ENCODE measurements at regions not wholly inside any gene's neighbourhood (a gene's known extent, or its start where the extent isn't known, plus 50 kb on each side); places are given as distances from the start of the nearest gene placed in this dataset.

DNA sequence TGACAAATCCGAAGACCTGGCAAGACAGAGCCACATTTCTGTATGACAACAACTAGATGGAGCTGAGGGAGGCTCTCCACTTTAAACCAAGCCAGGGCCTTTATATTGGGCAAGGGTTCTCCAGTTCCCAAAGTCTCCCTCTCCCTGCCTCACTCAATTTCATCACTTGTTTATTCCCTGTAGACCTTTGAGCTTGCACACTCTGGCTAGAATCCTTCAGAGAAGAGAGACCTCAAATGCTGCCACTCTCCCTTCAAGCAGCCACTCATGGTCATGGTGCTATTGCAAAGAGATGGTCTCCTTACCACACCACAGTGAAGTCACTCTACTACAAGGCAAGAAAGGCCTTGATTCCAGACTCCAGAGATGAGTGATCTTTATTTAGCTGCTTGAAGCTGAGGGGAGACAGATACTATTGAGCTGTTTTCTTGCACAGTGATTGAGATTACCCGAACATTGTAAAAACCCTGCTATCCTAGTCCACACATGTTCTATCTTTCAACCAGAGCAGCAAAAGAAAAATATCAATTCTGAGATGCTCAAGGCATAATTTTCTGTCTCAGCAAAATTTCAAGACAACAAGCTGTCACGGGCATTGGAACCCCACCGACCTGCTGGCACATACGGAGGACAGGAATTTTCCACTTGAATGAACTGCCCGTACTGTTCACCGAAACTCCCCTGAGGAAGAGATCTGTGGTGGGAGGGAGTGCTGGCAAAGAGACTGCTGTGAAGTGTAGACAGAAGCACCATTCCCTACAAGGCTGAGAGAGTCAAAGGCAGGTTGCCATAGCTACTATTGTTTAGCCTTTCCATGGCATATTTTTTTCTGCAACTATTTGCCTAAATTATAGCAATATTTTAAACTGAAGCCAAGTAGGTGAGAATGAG, 81.1 kb downstream of the CDO1 start (continued):
- TF ChIP-seq BRD4 (IDR thresholded peaks at IDR 0.05) (no peak), YY1 (IDR thresholded peaks at IDR 0.05; ENCODE audit: borderline replicate concordance in 1 of 3, control insufficient read depth in 1 of 3, extremely low read depth in 1 of 3, insufficient read depth in 3 of 3, insufficient read length in 1 of 3, insufficient replicate concordance in 2 of 3, low read depth in 1 of 3, low read length in 2 of 3) (no peak), CEBPB (tag; IDR thresholded peaks at IDR 0.05) (no peak), JUN (IDR thresholded peaks at IDR 0.05; ENCODE audit: borderline replicate concordance, low read depth, low read length) (no peak), JUN (CRISPR knock-in tag; IDR thresholded peaks at IDR 0.05; ENCODE audit: borderline replicate concordance) (no peak), ZNF174 (CRISPR knock-in tag; IDR thresholded peaks at IDR 0.05) (no peak), ZNF695 (CRISPR knock-in tag; IDR thresholded peaks at IDR 0.05) (no peak), NONO (IDR thresholded peaks at IDR 0.05; ENCODE audit: low read depth in 2 of 2, low read length in 1 of 2) (no peak), ZNF197 (CRISPR knock-in tag; IDR thresholded peaks at IDR 0.05; ENCODE audit: low read depth) (no peak), ZNF239 (CRISPR knock-in tag; IDR thresholded peaks at IDR 0.05) (no peak)

DNA sequence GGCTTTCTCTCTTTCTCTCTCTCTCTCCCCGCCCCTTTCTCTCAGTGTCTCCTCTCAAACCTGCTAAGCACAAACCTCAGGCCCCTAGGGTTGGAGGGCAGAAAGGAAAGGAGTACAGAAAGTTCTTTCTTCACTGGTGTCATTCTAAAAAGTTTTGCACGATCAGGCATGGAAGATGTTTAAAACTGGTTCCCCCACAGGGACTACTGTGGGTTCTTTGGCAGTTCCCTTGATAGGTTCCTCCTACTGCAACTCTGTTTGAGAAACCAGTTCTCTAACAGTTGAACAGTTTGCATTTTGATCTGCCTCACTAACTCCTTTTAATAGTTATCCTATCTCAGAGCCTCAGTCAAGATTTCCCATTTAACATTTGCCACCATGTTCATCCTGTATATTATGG, 82.9 kb downstream of the CDO1 start:
- Histone ChIP-seq H3K9me3 (replicated peaks; ENCODE audit: control insufficient read depth, insufficient read depth, low read depth, low read length) (no peaks in the 10 kb centered on the region), H3K9me1 (ENCODE audit: control insufficient read depth, insufficient read depth, low read length) (no peaks in the 10 kb centered on the region), H3K27ac (ENCODE audit: extremely low read depth, low read depth, low read length) (no peak overlapping the region), H3K9ac (ENCODE audit: insufficient read depth in 1 of 2, low read depth in 2 of 2, low read length in 2 of 2) (no peak overlapping the region), H3K4me3 (no peak overlapping the region), H3K27me3 (ENCODE audit: control insufficient read depth in 2 of 2, insufficient read depth in 2 of 2, low read length in 2 of 2) (no peaks in the 10 kb centered on the region; a peak in 1 of 5 replicates), H4K20me1 (replicated peaks; ENCODE audit: control insufficient read depth, insufficient read depth, low read length) (no peaks in the 10 kb centered on the region), H3K79me2 (ENCODE audit: control insufficient read depth, insufficient read depth, low read length) (no peaks in the 10 kb centered on the region), H3K4me1 (replicated peaks in 1 of 2; ENCODE audit: control insufficient read depth in 2 of 2, insufficient read depth in 2 of 2, low read length in 2 of 2) (no peaks in the 10 kb centered on the region), H3K36me3 (ENCODE audit: control insufficient read depth, insufficient read depth, low read length) (no peaks in the 10 kb centered on the region), H2AFZ (ENCODE audit: low read depth, low read length) (no peak overlapping the region), H3K4me2 (ENCODE audit: insufficient read depth, low read length) (no peak overlapping the region)
- ChIA-PET CTCF (ENCODE audit: low intra/inter-chr PET ratio) (no interaction called here), POLR2A (no interaction called here)
- ATAC-seq = no peak
- intact Hi-C loops (cut with micrococcal nuclease) (no loop called here), in situ Hi-C loops (cut with MboI) (no loop called here)
- DNase-seq (ENCODE audit: extremely low read depth in 1 of 4, low spot score in 3 of 4) = no peak
- TF ChIP-seq KLF16 (IDR thresholded peaks at IDR 0.05) (no peak), ZNF764 (CRISPR knock-in tag; IDR thresholded peaks at IDR 0.05; ENCODE audit: low read depth) (no peak), MIER1 (IDR thresholded peaks at IDR 0.05; ENCODE audit: low read depth) (no peak), CBFA2T3 (IDR thresholded peaks at IDR 0.05) (no peak), BRF1 (IDR thresholded peaks at IDR 0.05; ENCODE audit: borderline replicate concordance, extremely low read depth, insufficient read length) (no peak), TRIM28 (IDR thresholded peaks at IDR 0.05) (no peak), SLC30A9 (CRISPR knock-in tag; IDR thresholded peaks at IDR 0.05) (no peak), ZNF175 (CRISPR knock-in tag; IDR thresholded peaks at IDR 0.05; ENCODE audit: low read depth) (no peak)
- TF ChIP-seq, protein P1, sequence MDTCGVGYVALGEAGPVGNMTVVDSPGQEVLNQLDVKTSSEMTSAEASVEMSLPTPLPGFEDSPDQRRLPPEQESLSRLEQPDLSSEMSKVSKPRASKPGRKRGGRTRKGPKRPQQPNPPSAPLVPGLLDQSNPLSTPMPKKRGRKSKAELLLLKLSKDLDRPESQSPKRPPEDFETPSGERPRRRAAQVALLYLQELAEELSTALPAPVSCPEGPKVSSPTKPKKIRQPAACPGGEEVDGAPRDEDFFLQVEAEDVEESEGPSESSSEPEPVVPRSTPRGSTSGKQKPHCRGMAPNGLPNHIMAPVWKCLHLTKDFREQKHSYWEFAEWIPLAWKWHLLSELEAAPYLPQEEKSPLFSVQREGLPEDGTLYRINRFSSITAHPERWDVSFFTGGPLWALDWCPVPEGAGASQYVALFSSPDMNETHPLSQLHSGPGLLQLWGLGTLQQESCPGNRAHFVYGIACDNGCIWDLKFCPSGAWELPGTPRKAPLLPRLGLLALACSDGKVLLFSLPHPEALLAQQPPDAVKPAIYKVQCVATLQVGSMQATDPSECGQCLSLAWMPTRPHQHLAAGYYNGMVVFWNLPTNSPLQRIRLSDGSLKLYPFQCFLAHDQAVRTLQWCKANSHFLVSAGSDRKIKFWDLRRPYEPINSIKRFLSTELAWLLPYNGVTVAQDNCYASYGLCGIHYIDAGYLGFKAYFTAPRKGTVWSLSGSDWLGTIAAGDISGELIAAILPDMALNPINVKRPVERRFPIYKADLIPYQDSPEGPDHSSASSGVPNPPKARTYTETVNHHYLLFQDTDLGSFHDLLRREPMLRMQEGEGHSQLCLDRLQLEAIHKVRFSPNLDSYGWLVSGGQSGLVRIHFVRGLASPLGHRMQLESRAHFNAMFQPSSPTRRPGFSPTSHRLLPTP (IDR thresholded peaks at IDR 0.05; ENCODE audit: borderline replicate concordance, extremely low read depth, insufficient read length) = no peak
- no peak for FAIRE-seq
- no TSS peak for BruUV-seq (replicated peaks)
- 0% methylated on average over 2 of the region's 2 CpGs for WGBS (ENCODE audit: insufficient coverage, low coverage, missing lambda C conversion rate)
